Mammary epithelial cell (primary cell): ENCODE measurements at regions not wholly inside any gene's neighbourhood (a gene's known extent, or its start where the extent isn't known, plus 50 kb on each side); places are given as distances from the start of the nearest gene placed in this dataset.
"Not testable (repeated sequence)": the region's sequence is repeated elsewhere in the genome, so short reads cannot be mapped to it uniquely, and the experiment has no call there.

ENCODE experiments used
- EZH2 ChIP-seq: IDR thresholded peaks from 2 replicates; pipeline ENCODE4 v1.6.1; 2012; ENCODE audit warnings: low read length, inconsistent platforms, borderline replicate concordance
- TF ChIP-seq, protein P1 (sequence below), 2 donors: IDR thresholded peaks in 1 of 2; conservative IDR thresholded peaks in 1 of 2; 2 replicates each; pipeline ENCODE4 v1.5.1; 2011 to 2012; ENCODE audit warnings: inconsistent platforms in 2 of 2, low read length in 2 of 2, mild to moderate bottlenecking in 2 of 2, control low read depth in 1 of 2, low read depth in 1 of 2; ENCODE audit not compliant: insufficient read depth in 1 of 2; ENCODE audit errors: extremely low read depth in 1 of 2

DNA sequence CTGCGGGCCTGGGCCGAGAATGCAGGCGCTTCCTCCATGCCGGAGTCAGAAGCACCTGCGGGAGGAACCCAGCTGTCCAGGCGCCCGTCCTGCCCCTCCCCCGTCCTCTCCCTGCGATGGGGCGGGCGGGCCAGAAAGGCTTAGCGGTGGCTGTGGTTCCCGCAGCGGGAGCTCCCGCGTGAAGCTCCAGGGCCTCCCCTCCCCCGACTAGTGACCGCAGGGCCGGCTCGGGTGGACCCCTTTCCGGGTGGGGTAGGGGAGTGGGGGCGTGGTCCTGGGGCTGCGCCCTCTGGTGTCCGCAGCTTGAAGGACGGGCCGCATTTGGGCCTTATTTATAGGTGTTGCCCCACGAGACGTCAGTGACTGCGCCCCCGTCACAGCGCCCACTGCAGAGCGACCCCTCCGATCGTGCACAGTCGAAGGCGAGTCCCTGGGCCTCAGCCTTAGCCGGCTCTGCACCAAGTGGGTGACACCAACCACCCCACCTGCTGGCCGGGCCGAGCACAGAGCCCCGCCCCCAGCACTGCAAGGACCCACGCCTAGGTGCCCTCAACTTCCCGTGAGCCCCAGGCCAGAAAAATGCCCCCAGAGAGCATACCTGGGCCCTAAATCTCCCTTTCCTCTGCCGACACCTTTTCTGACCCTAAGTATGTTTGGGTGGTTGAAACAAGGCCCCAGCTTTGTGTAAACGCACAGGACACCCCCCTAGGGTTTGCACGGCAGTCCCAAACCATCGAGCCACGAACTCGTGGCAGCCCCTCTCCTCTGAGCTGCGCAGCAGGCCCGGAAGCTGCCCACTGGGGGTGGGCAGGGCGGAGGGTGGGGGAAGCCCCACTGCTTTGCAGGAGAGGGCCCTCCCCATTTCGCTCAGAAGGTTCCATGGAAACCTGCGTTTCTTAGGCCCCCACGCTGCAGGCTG lies 252.4 kb downstream of the ANKRD30B start:
- TF ChIP-seq, protein P1, sequence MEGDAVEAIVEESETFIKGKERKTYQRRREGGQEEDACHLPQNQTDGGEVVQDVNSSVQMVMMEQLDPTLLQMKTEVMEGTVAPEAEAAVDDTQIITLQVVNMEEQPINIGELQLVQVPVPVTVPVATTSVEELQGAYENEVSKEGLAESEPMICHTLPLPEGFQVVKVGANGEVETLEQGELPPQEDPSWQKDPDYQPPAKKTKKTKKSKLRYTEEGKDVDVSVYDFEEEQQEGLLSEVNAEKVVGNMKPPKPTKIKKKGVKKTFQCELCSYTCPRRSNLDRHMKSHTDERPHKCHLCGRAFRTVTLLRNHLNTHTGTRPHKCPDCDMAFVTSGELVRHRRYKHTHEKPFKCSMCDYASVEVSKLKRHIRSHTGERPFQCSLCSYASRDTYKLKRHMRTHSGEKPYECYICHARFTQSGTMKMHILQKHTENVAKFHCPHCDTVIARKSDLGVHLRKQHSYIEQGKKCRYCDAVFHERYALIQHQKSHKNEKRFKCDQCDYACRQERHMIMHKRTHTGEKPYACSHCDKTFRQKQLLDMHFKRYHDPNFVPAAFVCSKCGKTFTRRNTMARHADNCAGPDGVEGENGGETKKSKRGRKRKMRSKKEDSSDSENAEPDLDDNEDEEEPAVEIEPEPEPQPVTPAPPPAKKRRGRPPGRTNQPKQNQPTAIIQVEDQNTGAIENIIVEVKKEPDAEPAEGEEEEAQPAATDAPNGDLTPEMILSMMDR (conservative IDR thresholded peaks at IDR 0.05 in 1 of 2, IDR thresholded peaks at IDR 0.05 in 1 of 2; ENCODE audit: extremely low read depth in 1 of 2, insufficient read depth in 1 of 2, low read depth in 1 of 2, low read length in 2 of 2) = not testable (repeated sequence)
- not testable (repeated sequence) for TF ChIP-seq EZH2
